ENCODE measurements at regions not wholly inside any gene's neighbourhood (a gene's known extent, or its start where the extent isn't known, plus 50 kb on each side); places are given as distances from the start of the nearest gene placed in this dataset.

DNA sequence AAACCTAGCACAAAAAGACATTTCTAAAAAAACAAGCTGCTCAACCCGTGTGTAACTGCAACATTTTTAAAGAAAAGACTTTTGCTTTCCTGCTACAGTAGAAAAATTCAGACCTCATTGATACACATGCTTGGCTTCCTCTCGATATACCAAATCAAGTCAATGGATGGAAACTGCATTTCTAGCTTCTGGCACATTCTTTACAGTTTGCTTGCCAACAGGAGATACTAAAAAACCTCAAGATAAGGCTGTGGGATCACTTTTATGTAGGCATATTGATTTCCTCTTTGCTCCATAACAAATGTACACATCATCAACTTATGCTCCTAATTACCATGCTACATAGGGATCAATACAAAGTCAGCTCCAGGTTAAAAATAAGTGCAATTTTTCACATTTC, 178.4 kb downstream of the SIPA1L2 start:
- Histone ChIP-seq H3K4me1 (replicated peaks in 1 of 2; ENCODE audit: control insufficient read depth in 2 of 2, insufficient read depth in 2 of 2, low read length in 2 of 2) (no peaks in the 10 kb centered on the region), H3K4me2 (ENCODE audit: insufficient read depth, low read length) (no peak overlapping the region), H3K79me2 (ENCODE audit: control insufficient read depth, insufficient read depth, low read length) (no peaks in the 10 kb centered on the region), H4K20me1 (replicated peaks; ENCODE audit: control insufficient read depth, insufficient read depth, low read length) (no peaks in the 10 kb centered on the region), H2AFZ (ENCODE audit: low read depth, low read length) (no peak overlapping the region), H3K36me3 (ENCODE audit: control insufficient read depth, insufficient read depth, low read length) (no peaks in the 10 kb centered on the region), H3K9me3 (replicated peaks; ENCODE audit: control insufficient read depth, insufficient read depth, low read depth, low read length) (no peaks in the 10 kb centered on the region), H3K4me3 (no peak overlapping the region), H3K9ac (ENCODE audit: insufficient read depth in 1 of 2, low read depth in 2 of 2, low read length in 2 of 2) (no peak overlapping the region), H3K27ac (ENCODE audit: extremely low read depth, low read depth, low read length) (no peak overlapping the region), H3K27me3 (ENCODE audit: control insufficient read depth in 2 of 2, insufficient read depth in 2 of 2, low read length in 2 of 2) (no peaks in the 10 kb centered on the region), H3K9me1 (ENCODE audit: control insufficient read depth, insufficient read depth, low read length) (no peaks in the 10 kb centered on the region)
- 0% methylated on average over 2 of the region's 2 CpGs for WGBS (ENCODE audit: insufficient coverage, low coverage, missing lambda C conversion rate)
- in situ Hi-C loops (cut with MboI), result no loop called here
- no peak for DNase-seq (ENCODE audit: extremely low read depth in 1 of 4, low spot score in 3 of 4)
- no TSS peak for BruUV-seq (replicated peaks)
- TF ChIP-seq SAFB2 (IDR thresholded peaks at IDR 0.05; ENCODE audit: borderline replicate concordance, low read depth, low read length, severe bottlenecking), result no peak
- TF ChIP-seq, protein P1, sequence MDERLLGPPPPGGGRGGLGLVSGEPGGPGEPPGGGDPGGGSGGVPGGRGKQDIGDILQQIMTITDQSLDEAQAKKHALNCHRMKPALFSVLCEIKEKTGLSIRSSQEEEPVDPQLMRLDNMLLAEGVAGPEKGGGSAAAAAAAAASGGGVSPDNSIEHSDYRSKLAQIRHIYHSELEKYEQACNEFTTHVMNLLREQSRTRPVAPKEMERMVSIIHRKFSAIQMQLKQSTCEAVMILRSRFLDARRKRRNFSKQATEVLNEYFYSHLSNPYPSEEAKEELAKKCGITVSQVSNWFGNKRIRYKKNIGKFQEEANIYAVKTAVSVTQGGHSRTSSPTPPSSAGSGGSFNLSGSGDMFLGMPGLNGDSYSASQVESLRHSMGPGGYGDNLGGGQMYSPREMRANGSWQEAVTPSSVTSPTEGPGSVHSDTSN (CRISPR knock-in tag; IDR thresholded peaks at IDR 0.05; ENCODE audit: low read depth), result no peak
- TF ChIP-seq, protein P1 (tag; conservative IDR thresholded peaks at IDR 0.05; ENCODE audit: low read depth), result no peak
- no peak for TF ChIP-seq SRSF3 (IDR thresholded peaks at IDR 0.05; ENCODE audit: insufficient read depth, low read length)
- no peak for TF ChIP-seq PTRF (tag; IDR thresholded peaks at IDR 0.05)
- no peak for TF ChIP-seq FOXP1 (CRISPR knock-in tag; IDR thresholded peaks at IDR 0.05)
- no peak for TF ChIP-seq BCL6 (CRISPR knock-in tag; IDR thresholded peaks at IDR 0.05)
- TF ChIP-seq, protein P2, sequence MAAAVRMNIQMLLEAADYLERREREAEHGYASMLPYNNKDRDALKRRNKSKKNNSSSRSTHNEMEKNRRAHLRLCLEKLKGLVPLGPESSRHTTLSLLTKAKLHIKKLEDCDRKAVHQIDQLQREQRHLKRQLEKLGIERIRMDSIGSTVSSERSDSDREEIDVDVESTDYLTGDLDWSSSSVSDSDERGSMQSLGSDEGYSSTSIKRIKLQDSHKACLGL (CRISPR knock-in tag; IDR thresholded peaks at IDR 0.05; ENCODE audit: borderline replicate concordance, poor library complexity, severe bottlenecking), result no peak
- TF ChIP-seq ZNF253 (CRISPR knock-in tag; conservative IDR thresholded peaks at IDR 0.05), result no peak
- TF ChIP-seq, protein P3, sequence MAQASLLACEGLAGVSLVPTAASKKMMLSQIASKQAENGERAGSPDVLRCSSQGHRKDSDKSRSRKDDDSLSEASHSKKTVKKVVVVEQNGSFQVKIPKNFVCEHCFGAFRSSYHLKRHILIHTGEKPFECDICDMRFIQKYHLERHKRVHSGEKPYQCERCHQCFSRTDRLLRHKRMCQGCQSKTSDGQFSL (CRISPR knock-in tag; IDR thresholded peaks at IDR 0.05), result no peak
- TF ChIP-seq, protein P3 (tag; IDR thresholded peaks at IDR 0.05), result no peak
- TF ChIP-seq EWSR1 (IDR thresholded peaks at IDR 0.05; ENCODE audit: borderline replicate concordance, low read depth, partially characterized antibody), result no peak
- no peak for TF ChIP-seq TARDBP (IDR thresholded peaks at IDR 0.05)
- TF ChIP-seq MCM7 (IDR thresholded peaks at IDR 0.05), result no peak
- TF ChIP-seq, protein P4, sequence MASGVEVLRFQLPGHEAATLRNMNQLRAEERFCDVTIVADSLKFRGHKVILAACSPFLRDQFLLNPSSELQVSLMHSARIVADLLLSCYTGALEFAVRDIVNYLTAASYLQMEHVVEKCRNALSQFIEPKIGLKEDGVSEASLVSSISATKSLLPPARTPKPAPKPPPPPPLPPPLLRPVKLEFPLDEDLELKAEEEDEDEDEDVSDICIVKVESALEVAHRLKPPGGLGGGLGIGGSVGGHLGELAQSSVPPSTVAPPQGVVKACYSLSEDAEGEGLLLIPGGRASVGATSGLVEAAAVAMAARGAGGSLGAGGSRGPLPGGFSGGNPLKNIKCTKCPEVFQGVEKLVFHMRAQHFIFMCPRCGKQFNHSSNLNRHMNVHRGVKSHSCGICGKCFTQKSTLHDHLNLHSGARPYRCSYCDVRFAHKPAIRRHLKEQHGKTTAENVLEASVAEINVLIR (CRISPR knock-in tag; IDR thresholded peaks at IDR 0.05), result no peak
- TF ChIP-seq CEBPB (tag; IDR thresholded peaks at IDR 0.05), result no peak
- no peak for TF ChIP-seq PHB (CRISPR knock-in tag; IDR thresholded peaks at IDR 0.05)
- TF ChIP-seq, protein P5, sequence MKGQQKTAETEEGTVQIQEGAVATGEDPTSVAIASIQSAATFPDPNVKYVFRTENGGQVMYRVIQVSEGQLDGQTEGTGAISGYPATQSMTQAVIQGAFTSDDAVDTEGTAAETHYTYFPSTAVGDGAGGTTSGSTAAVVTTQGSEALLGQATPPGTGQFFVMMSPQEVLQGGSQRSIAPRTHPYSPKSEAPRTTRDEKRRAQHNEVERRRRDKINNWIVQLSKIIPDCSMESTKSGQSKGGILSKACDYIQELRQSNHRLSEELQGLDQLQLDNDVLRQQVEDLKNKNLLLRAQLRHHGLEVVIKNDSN (CRISPR knock-in tag; IDR thresholded peaks at IDR 0.05), result no peak
- no peak for TF ChIP-seq CAMTA2 (CRISPR knock-in tag; conservative IDR thresholded peaks at IDR 0.05)
- no peak for ATAC-seq
- intact Hi-C loops (cut with micrococcal nuclease), result no loop called here
- no peak for FAIRE-seq
- ChIA-PET POLR2A (no interaction called here), CTCF (ENCODE audit: low intra/inter-chr PET ratio) (no interaction called here)

Measured in K562 (cell line).